Esophagus muscularis mucosa (tissue), 4 donors: ENCODE measurements at regions not wholly inside any gene's neighbourhood (a gene's known extent, or its start where the extent isn't known, plus 50 kb on each side); places are given as distances from the start of the nearest gene placed in this dataset.

Experiments
- DNase-seq: peaks from one replicate; pipeline ENCODE4 v3.0.0-alpha.2; 2017; ENCODE audit errors: extremely low spot score
- H3K27ac ChIP-seq, 4 donors: fragments of 200-600 bp; sonication (generic); replicated peaks in 1 of 4; 1 replicate in 3 of 4; 2 replicates in 1 of 4; pipeline ENCODE4 v1.5.1; 2016 to 2019; ENCODE audit warnings: mild to moderate bottlenecking in 1 of 4
- H3K27me3 ChIP-seq, 4 donors: fragments of 200-600 bp; sonication (generic); one replicate each; pipeline versions ENCODE4 v1.5.1 to v1.6.0; 2016 to 2019
- H3K36me3 ChIP-seq, 4 donors: fragments of 200-600 bp; sonication (generic); one replicate each; pipeline ENCODE4 v1.5.1; 2016 to 2019
- H3K4me1 ChIP-seq, 4 donors: fragments of 200-600 bp; sonication (generic); one replicate each; pipeline ENCODE4 v1.5.1; 2016 to 2019
- H3K4me3 ChIP-seq, 4 donors: fragments of 200-600 bp; sonication (generic); 1 replicate in 2 of 4; 2 replicates in 2 of 4; pipeline ENCODE4 v1.5.1; 2016 to 2019; ENCODE audit warnings: mild to moderate bottlenecking in 4 of 4, moderate library complexity in 1 of 4
- H3K9me3 ChIP-seq, 4 donors: fragments of 200-600 bp; sonication (generic); 1 replicate in 3 of 4; 2 replicates in 1 of 4; pipeline ENCODE4 v1.5.1; 2016 to 2019
- EP300 ChIP-seq: sonication (generic); formaldehyde crosslinking; IDR thresholded peaks from one replicate; pipeline ENCODE4 v1.6.1; 2017; ENCODE audit warnings: antibody characterized with exemption
- POLR2A ChIP-seq: fragments of 450-650 bp; IDR thresholded peaks from one replicate; pipeline ENCODE4 v1.6.1; 2017; ENCODE audit warnings: antibody characterized with exemption, moderate library complexity, mild to moderate bottlenecking, low read depth
- POLR2AphosphoS5 ChIP-seq, 2 donors: sonication (generic); formaldehyde crosslinking; IDR thresholded peaks; one replicate each; pipeline ENCODE4 v1.6.1; 2017; ENCODE audit warnings: antibody characterized with exemption in 2 of 2
- WGBS: methylation state at CpG from one replicate; pipeline ENCODE4 v1.1.5; 2018; 5-methylcytosine and 5-hydroxymethylcytosine counted together
- intact Hi-C: fragments of 100-400 bp; cut with DNase I; formaldehyde crosslinking; loops from one replicate; pipeline ENCODE4 v1.15.1; 2023
- TF ChIP-seq, protein P1 (sequence below), 3 experiments: fragments of 200-600 bp in 2 of 3; fragments of 450-650 bp in 1 of 3; sonication (generic) in 2 of 3; IDR thresholded peaks; one replicate each; pipeline ENCODE4 v1.5.1; 2017 to 2019; ENCODE audit warnings: antibody characterized with exemption in 3 of 3, mild to moderate bottlenecking in 2 of 3, moderate library complexity in 1 of 3

DNA sequence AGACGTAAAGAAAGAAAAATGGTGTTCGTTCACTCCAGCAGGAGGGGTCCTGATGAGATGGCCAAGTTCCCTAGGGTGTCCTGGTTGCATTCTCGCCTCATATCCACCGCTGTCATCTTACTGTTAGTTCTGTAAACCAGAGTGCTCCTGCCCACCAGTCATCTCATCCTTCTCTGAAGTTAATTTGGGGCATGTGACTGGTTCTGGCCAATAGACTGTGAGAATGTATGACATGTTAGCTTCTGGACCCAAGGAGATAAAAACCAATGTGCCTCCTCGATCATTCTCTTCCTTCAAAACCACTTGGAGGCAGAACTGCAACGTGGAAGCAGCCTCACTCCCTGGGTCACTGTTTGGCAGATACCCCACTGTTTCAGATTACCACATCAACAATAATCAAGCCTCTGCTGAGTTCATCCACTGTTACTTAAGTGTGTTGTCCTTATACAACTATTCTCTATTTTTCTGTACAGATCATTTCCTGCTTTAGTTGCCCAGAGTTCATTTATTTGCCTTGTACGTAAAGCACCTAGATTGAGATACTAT, 759.1 kb downstream of the TSN start:
- H3K27ac ChIP-seq = no peak overlapping the region
- no peaks in the 10 kb centered on the region for H3K36me3 ChIP-seq
- H3K4me3 ChIP-seq = no peak overlapping the region
- intact Hi-C loops = no loop called here
- WGBS = 81% methylated on average over 7 of the region's 7 CpGs
- no peaks in the 10 kb centered on the region for H3K9me3 ChIP-seq
- no peaks in the 10 kb centered on the region for H3K27me3 ChIP-seq
- H3K4me1 ChIP-seq = peaks cover 0 to 16% (median 0%) of the 10 kb centered on the region in 4 donors
- DNase-seq = peak; percentile 45
- TF ChIP-seq EP300 (no peak), POLR2A (no peak), POLR2AphosphoS5 (IDR thresholded peaks at IDR 0.05) (no peak)
- TF ChIP-seq, protein P1, sequence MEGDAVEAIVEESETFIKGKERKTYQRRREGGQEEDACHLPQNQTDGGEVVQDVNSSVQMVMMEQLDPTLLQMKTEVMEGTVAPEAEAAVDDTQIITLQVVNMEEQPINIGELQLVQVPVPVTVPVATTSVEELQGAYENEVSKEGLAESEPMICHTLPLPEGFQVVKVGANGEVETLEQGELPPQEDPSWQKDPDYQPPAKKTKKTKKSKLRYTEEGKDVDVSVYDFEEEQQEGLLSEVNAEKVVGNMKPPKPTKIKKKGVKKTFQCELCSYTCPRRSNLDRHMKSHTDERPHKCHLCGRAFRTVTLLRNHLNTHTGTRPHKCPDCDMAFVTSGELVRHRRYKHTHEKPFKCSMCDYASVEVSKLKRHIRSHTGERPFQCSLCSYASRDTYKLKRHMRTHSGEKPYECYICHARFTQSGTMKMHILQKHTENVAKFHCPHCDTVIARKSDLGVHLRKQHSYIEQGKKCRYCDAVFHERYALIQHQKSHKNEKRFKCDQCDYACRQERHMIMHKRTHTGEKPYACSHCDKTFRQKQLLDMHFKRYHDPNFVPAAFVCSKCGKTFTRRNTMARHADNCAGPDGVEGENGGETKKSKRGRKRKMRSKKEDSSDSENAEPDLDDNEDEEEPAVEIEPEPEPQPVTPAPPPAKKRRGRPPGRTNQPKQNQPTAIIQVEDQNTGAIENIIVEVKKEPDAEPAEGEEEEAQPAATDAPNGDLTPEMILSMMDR (IDR thresholded peaks at IDR 0.05) = no peak

- intact Hi-C loops = no loop called here
- no peaks in the 10 kb centered on the region for H3K9me3 ChIP-seq
- no peak overlapping the region for H3K27ac ChIP-seq
- H3K4me1 ChIP-seq = peaks cover 0 to 16% (median 0%) of the 10 kb centered on the region in 4 donors
- TF ChIP-seq POLR2AphosphoS5 (IDR thresholded peaks at IDR 0.05) = no peak
- TF ChIP-seq, protein P1 (IDR thresholded peaks at IDR 0.05) = no peak
- H3K4me3 ChIP-seq = no peak overlapping the region
- no peaks in the 10 kb centered on the region for H3K36me3 ChIP-seq
- WGBS = 78% methylated on average over 5 of the region's 5 CpGs
- no peak for DNase-seq
- H3K27me3 ChIP-seq = no peaks in the 10 kb centered on the region
Observed at GRCh38 chr2:122515731-122516290, 760.4 kb downstream of the TSN start.

GRCh38 chr2:122516775-122517174, 761.3 kb downstream of the TSN start:
- Histone ChIP-seq H3K4me3 (no peak overlapping the region), H3K9me3 (no peaks in the 10 kb centered on the region), H3K27me3 (no peaks in the 10 kb centered on the region), H3K27ac (no peak overlapping the region), H3K36me3 (no peaks in the 10 kb centered on the region), H3K4me1 (peaks cover 0 to 10% (median 0%) of the 10 kb centered on the region in 4 donors)
- intact Hi-C loops = no loop called here
- DNase-seq = peak; percentile 31
- 88% methylated on average over 2 of the region's 2 CpGs for WGBS
- no peak for TF ChIP-seq EP300
- TF ChIP-seq, protein P1 (IDR thresholded peaks at IDR 0.05) = no peak
- TF ChIP-seq POLR2A = no peak
- TF ChIP-seq POLR2AphosphoS5 (IDR thresholded peaks at IDR 0.05) = no peak

DNA sequence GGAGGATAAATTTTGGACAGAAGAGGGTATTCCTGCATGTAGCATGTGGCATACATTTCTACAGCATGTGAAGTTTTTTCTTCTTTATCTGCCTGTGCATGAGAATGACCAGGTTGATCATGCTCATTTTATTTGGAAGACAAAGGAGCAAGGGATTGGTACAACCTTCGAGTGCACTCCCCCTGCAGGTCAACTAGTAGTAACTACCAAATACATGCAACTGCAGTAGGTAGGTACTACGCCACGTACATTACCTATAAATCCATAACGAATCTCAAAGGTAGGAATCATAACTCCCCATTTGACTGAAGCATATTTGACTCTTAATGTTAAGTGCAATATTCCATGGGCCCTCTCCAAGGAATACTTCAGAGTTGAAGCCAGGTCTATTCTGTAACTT, 763.9 kb downstream of the TSN start:
- no peaks in the 10 kb centered on the region for H3K9me3 ChIP-seq
- H3K4me3 ChIP-seq = no peak overlapping the region
- no peak overlapping the region for H3K27ac ChIP-seq
- H3K36me3 ChIP-seq = no peaks in the 10 kb centered on the region
- no peak for TF ChIP-seq EP300
- TF ChIP-seq, protein P1 (IDR thresholded peaks at IDR 0.05) = no peak
- no peak for TF ChIP-seq POLR2AphosphoS5 (IDR thresholded peaks at IDR 0.05)
- TF ChIP-seq POLR2A = no peak
- H3K27me3 ChIP-seq = no peaks in the 10 kb centered on the region
- no peak for DNase-seq
- 97% methylated on average over 4 of the region's 4 CpGs for WGBS
- no peaks in the 10 kb centered on the region for H3K4me1 ChIP-seq
- intact Hi-C loops = no loop called here
